Pancreas (tissue), 10 donors: ENCODE measurements at regions not wholly inside any gene's neighbourhood (a gene's known extent, or its start where the extent isn't known, plus 50 kb on each side); places are given as distances from the start of the nearest gene placed in this dataset.

Experiments used
- ATAC-seq, 4 donors: fragments of 200-7000 bp; cut with Tn5 transposase; one replicate each; pipeline versions ENCODE4 v1.8.0 to v1.9.1; 2020; ENCODE audit warnings: mild to moderate bottlenecking in 4 of 4, moderate library complexity in 4 of 4
- DNase-seq, 6 donors: peaks; one replicate each; pipeline ENCODE4 v3.0.0-alpha.2; 2020
- FAIRE-seq: peaks from 2 replicates; lab custom pipeline; 2012; peaks lifted over from hg19 to GRCh38; lab: Jason Lieb, UNC
- H3K27ac ChIP-seq, 4 donors: fragments of 200-600 bp; sonication (generic); 1 replicate in 3 of 4; 2 replicates in 1 of 4; pipeline versions ENCODE4 v1.5.0 to v1.8.0; 2020
- H3K27me3 ChIP-seq, 4 donors: fragments of 200-600 bp; one replicate each; pipeline ENCODE4 v1.8.0; 2021
- H3K36me3 ChIP-seq, 3 donors: fragments of 200-600 bp; sonication (generic) in 1 of 3; one replicate each; pipeline versions ENCODE4 v1.5.0 to v1.8.0; 2020 to 2021
- H3K4me1 ChIP-seq, 3 donors: fragments of 200-600 bp; one replicate each; pipeline ENCODE4 v1.8.0; 2021
- H3K4me3 ChIP-seq, 4 donors: fragments of 200-600 bp; sonication (generic) in 2 of 4; one replicate each; pipeline versions ENCODE4 v1.5.0 to v1.8.0; 2020 to 2021
- H3K9me3 ChIP-seq, 4 donors: fragments of 200-600 bp; one replicate each; pipeline ENCODE4 v1.8.0; 2021
- WGBS, 2 donors: extraction: QIAGEN DNeasy Blood & Tissue Kit; methylation state at CpG; one replicate each; pipeline ENCODE4 v1.1.7; 2013; 5-methylcytosine and 5-hydroxymethylcytosine counted together
- intact Hi-C, 3 donors: fragments of 100-400 bp; cut with DNase I; formaldehyde crosslinking; loops; one replicate each; pipeline versions ENCODE4 v1.11.1 to v1.14.2; 2022
- TF ChIP-seq, protein P1 (sequence below), 4 donors: fragments of 200-600 bp; sonication (generic) in 3 of 4; IDR thresholded peaks; one replicate each; pipeline versions ENCODE4 v1.5.0 to v1.8.0; 2021; ENCODE audit warnings: antibody characterized with exemption in 4 of 4
- donor health status: healthy with polysubstance abuse.
- donor health status: DM: no; HTN: no; CAD: no; lungs with moderate emphysema.
- donor health status: DM: no; HTN: no; CAD: no.
- donor health status: control.
- donor health status: control.
- donor health status: Bipolar disorder and iron deficiency.
- donor health status: DM: yes; HTN: yes; CAD: no.
- donor health status: DM: no; HTN: no; CAD: no.
- donor health status: DM: no; HTN: no; CAD: no.
- donor health status: DM: yes; HTN: yes; CAD: no.

DNA sequence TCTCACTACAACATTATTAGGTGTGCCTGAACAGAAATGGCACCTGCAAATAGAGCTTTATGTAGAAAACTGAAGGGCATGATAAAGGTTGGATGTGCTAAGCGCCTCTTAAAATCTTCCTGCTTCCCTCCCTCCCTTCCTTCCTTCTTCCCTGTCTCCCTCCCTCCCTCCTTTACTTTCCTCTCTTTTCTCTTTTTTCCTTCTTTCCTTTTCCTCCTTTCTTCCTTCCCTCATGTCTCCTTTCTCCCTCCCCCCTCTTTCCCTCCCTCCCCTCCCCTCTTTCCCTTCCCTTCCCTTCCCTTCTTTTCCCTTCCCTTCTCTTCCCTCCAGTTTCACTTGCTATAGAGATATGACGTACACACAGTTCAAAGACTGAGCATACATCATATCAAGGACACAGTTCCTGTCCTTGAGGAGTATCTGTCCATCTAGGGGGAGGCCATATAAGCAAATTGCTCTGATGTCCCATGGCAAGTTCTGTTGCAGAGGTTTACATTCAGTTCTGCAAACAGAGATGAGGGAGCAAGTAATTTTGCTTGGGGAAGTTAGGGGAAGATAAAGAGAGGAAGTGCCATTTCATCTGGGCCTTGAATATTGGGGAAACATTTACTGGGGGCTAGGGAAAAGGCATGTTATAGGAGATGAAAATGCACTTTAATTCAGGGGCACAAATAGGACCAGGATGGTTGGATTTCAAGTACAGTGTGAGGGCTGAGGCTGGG is 79.0 kb upstream of the EEF1E1 start:
- ATAC-seq, result no peak
- Histone ChIP-seq H3K9me3 (no peaks in the 10 kb centered on the region), H3K36me3 (no peaks in the 10 kb centered on the region), H3K4me1 (no peaks in the 10 kb centered on the region), H3K4me3 (no peak overlapping the region), H3K27ac (no peak overlapping the region), H3K27me3 (no peaks in the 10 kb centered on the region)
- FAIRE-seq, result no peak
- intact Hi-C loops, result no loop called here
- no peak for DNase-seq
- TF ChIP-seq, protein P1, sequence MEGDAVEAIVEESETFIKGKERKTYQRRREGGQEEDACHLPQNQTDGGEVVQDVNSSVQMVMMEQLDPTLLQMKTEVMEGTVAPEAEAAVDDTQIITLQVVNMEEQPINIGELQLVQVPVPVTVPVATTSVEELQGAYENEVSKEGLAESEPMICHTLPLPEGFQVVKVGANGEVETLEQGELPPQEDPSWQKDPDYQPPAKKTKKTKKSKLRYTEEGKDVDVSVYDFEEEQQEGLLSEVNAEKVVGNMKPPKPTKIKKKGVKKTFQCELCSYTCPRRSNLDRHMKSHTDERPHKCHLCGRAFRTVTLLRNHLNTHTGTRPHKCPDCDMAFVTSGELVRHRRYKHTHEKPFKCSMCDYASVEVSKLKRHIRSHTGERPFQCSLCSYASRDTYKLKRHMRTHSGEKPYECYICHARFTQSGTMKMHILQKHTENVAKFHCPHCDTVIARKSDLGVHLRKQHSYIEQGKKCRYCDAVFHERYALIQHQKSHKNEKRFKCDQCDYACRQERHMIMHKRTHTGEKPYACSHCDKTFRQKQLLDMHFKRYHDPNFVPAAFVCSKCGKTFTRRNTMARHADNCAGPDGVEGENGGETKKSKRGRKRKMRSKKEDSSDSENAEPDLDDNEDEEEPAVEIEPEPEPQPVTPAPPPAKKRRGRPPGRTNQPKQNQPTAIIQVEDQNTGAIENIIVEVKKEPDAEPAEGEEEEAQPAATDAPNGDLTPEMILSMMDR (IDR thresholded peaks at IDR 0.05), result no peak
- WGBS, 2 donors, result 61 to 62% methylated on average over 2 of the region's 2 CpGs

DNA sequence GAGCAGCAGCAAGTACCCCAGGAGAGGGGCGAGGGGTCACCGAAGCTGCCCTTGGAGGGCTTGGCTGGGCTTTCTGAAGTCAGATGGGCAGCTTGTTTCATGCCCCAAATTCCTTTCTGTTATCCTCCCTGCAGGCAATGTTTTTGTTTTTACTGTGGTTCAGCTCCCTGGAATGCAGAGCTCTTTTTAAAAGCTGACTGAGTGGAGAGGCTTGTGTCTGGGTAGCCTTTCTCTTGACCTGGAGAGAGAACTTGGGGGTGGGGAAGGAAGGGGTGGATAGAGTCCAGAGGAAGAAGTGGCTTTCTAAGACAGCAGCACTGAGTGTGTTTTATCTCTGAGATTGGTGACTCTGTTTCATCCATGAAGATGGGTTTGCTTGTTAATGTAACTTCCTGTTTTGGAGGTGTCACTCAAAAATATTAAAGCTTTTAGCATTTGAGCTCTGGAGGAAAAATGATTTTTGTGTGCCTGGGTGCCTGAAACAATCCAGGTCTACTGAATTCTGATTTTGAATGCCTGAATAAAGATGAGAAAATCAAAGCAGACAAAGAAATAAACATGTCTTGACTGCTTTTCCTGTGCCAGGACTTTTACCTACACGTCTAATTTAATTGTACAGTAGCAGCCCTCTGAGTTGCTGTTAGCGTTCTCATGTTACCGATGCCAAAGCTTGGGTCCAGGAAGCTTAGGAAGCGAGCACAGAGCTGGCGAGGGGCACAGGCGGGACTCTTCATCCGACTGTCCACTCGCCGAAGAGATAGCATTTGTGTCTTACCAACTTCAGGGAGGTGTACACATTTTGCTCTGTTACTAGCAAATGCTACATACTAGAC is 78.2 kb upstream of the EEF1E1 start:
- TF ChIP-seq, protein P1 (IDR thresholded peaks at IDR 0.05), result no peak
- FAIRE-seq, result no peak
- Histone ChIP-seq H3K4me1 (no peaks in the 10 kb centered on the region), H3K9me3 (no peaks in the 10 kb centered on the region), H3K36me3 (no peaks in the 10 kb centered on the region), H3K4me3 (no peak overlapping the region), H3K27ac (no peak overlapping the region), H3K27me3 (no peaks in the 10 kb centered on the region)
- WGBS, 2 donors, result 28 to 38% methylated on average over 11 of the region's 11 CpGs
- intact Hi-C loops, result no loop called here
- no peak for DNase-seq
- ATAC-seq, result no peak

DNA sequence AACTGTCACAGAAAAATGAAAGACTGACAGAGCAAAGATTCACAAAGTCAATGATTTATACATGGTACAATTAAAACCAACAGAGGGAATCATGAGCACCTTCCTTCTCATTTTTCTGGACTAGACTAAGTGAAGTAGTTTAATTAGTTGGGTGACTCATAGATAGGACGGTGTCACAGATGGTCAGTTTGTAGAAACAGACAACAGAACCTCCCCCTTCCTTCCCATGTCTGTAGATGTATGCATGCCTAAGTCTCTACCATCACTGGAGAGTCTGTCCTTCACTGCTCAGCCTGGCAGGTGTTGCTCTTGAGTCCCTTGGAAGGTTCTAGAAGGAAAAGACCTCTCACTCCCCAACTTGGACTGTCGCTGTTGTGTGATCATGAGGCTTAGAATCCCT is 75.4 kb upstream of the EEF1E1 start:
- no peak overlapping the region for H3K4me3 ChIP-seq
- DNase-seq (no peak), FAIRE-seq (no peak), ATAC-seq (no peak)
- 70 to 90% methylated on average over 2 of the region's 2 CpGs for WGBS, 2 donors
- H3K4me1 ChIP-seq, result no peaks in the 10 kb centered on the region
- no peak overlapping the region for H3K27ac ChIP-seq
- no peaks in the 10 kb centered on the region for H3K27me3 ChIP-seq
- no peaks in the 10 kb centered on the region for H3K36me3 ChIP-seq
- intact Hi-C loops, result no loop called here
- no peaks in the 10 kb centered on the region for H3K9me3 ChIP-seq
- TF ChIP-seq, protein P1 (IDR thresholded peaks at IDR 0.05), result no peak

DNA sequence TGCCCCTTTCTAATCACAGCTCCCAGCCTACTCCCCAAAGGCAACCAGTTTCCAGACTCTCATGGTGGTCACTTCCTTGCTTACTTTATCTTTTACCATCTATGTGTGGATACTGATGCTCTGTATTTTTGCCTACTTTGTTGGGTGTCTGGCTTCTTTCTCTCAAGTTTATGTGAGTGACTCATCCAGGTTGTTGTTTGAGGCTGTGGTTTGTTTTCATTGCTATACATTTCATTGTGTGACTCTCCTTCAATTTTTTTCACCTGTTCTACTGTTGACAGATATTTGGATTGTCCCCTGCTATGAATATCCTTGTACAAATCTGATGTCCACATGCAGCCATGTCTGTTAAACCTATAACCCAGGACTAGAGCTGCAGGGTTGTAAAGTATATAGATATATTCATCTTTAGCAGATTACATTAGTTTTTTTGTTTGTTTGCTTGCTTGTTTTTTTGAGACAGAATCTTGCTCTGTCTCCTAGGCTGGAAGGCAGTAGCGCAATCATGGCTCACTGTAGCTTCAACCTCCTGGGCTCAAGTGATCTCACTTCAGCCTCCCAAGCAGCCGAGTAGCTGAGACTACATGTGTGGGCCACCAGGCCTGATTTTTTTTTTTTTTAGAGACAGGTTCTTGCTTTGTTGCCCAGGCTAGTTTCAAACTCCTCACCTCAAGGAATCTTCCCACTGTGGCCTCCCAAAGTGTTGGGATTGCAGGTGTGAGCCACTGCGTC is 72.9 kb upstream of the EEF1E1 start:
- no peaks in the 10 kb centered on the region for H3K9me3 ChIP-seq
- H3K27ac ChIP-seq, result no peak overlapping the region
- ATAC-seq, result no peak
- no peak for FAIRE-seq
- no peak overlapping the region for H3K4me3 ChIP-seq
- no peak for DNase-seq
- no peaks in the 10 kb centered on the region for H3K36me3 ChIP-seq
- WGBS, 2 donors, result 78 to 79% methylated on average over 3 of the region's 3 CpGs
- TF ChIP-seq, protein P1 (IDR thresholded peaks at IDR 0.05), result no peak
- intact Hi-C loops, result no loop called here
- no peaks in the 10 kb centered on the region for H3K4me1 ChIP-seq
- no peaks in the 10 kb centered on the region for H3K27me3 ChIP-seq
